ENCODE measurements at regions not wholly inside any gene's neighbourhood (a gene's known extent, or its start where the extent isn't known, plus 50 kb on each side); places are given as distances from the start of the nearest gene placed in this dataset.

GRCh38 chr18:79609841-79610281 is 69.7 kb upstream of the CTDP1 start:
- DNase-seq (ENCODE audit: low read depth in 2 of 2), result no peak

GRCh38 chr18:79610461-79611039 is 69.1 kb upstream of the CTDP1 start:
- no peak for DNase-seq (ENCODE audit: low read depth in 2 of 2)

GRCh38 chr18:79611040-79611681 is 68.4 kb upstream of the CTDP1 start:
- DNase-seq (ENCODE audit: low read depth in 2 of 2), result peak; percentile 71 to 89

GRCh38 chr18:79612291-79613108 is 67.1 kb upstream of the CTDP1 start:
- DNase-seq (ENCODE audit: low read depth in 2 of 2), result no peak

GRCh38 chr18:79613186-79613931 is 66.2 kb upstream of the CTDP1 start:
- no peak for DNase-seq (ENCODE audit: low read depth in 2 of 2)

GRCh38 chr18:79614211-79614955 is 65.2 kb upstream of the CTDP1 start:
- no peak for DNase-seq (ENCODE audit: low read depth in 2 of 2)

GRCh38 chr18:79615091-79615490 is 64.5 kb upstream of the CTDP1 start:
- no peak for DNase-seq (ENCODE audit: low read depth in 2 of 2)

- DNase-seq (ENCODE audit: low read depth in 2 of 2), result no peak
Measured at GRCh38 chr18:79615586-79615985, 64.0 kb upstream of the CTDP1 start.

GRCh38 chr18:79616651-79617510 is 62.7 kb upstream of the CTDP1 start:
- peak in 1 of 2 donors; percentile 34 for DNase-seq (ENCODE audit: low read depth in 2 of 2)

GRCh38 chr18:79617511-79618500 is 61.8 kb upstream of the CTDP1 start:
- DNase-seq (ENCODE audit: low read depth in 2 of 2), result no peak

- DNase-seq (ENCODE audit: low read depth in 2 of 2), result no peak
Measured at GRCh38 chr18:79620576-79621165, 58.9 kb upstream of the CTDP1 start.

- no peak for DNase-seq (ENCODE audit: low read depth in 2 of 2)
Measured at GRCh38 chr18:79621501-79621900, 58.1 kb upstream of the CTDP1 start.

- DNase-seq (ENCODE audit: low read depth in 2 of 2), result no peak
Measured at GRCh38 chr18:79622004-79622403, 57.6 kb upstream of the CTDP1 start.

- DNase-seq (ENCODE audit: low read depth in 2 of 2), result no peak
Measured at GRCh38 chr18:79624356-79625170, 55.0 kb upstream of the CTDP1 start.

GRCh38 chr18:79625195-79625923 is 54.2 kb upstream of the CTDP1 start:
- peak; percentile 26 to 80 for DNase-seq (ENCODE audit: low read depth in 2 of 2)

GRCh38 chr18:79625924-79626561 is 53.6 kb upstream of the CTDP1 start:
- no peak for DNase-seq (ENCODE audit: low read depth in 2 of 2)

All from lung microvascular endothelial cell (primary cell).